GM21528 (cell line): ENCODE measurements at regions not wholly inside any gene's neighbourhood (a gene's known extent, or its start where the extent isn't known, plus 50 kb on each side); places are given as distances from the start of the nearest gene placed in this dataset.
"Not testable (repeated sequence)": the region's sequence is repeated elsewhere in the genome, so short reads cannot be mapped to it uniquely, and the experiment has no call there.

Experiments
- ATAC-seq: cut with Tn5 transposase; IDR thresholded peaks from one replicate; pipeline ENCODE4 v1.9.1; 2021; ENCODE audit warnings: mild to moderate bottlenecking, moderate library complexity; ENCODE audit not compliant: unreplicated experiment, low FRiP score

- ATAC-seq: no peak
These were observed 200.9 kb upstream of the DIAPH2 start for GRCh38 chrX:96483647-96484160.

GRCh38 chrX:96486687-96487086 lies 198.0 kb upstream of the DIAPH2 start:
- not testable (repeated sequence) for ATAC-seq

GRCh38 chrX:96502507-96502906 lies 182.1 kb upstream of the DIAPH2 start:
- no peak for ATAC-seq

- not testable (repeated sequence) for ATAC-seq
These were observed 155.3 kb upstream of the DIAPH2 start for GRCh38 chrX:96529386-96529785.

GRCh38 chrX:96538104-96538725 lies 146.4 kb upstream of the DIAPH2 start:
- no peak for ATAC-seq

GRCh38 chrX:96540111-96540631 lies 144.5 kb upstream of the DIAPH2 start:
- no peak for ATAC-seq

- not testable (repeated sequence) for ATAC-seq
These were observed 138.4 kb upstream of the DIAPH2 start for GRCh38 chrX:96546281-96546680.

GRCh38 chrX:96551322-96551872 lies 133.2 kb upstream of the DIAPH2 start:
- ATAC-seq: no peak

GRCh38 chrX:96556886-96557285 lies 127.8 kb upstream of the DIAPH2 start:
- ATAC-seq: no peak

- ATAC-seq: not testable (repeated sequence)
These were observed 123.5 kb upstream of the DIAPH2 start for GRCh38 chrX:96561129-96561528.

GRCh38 chrX:96563646-96564045 lies 121.0 kb upstream of the DIAPH2 start:
- no peak for ATAC-seq

- ATAC-seq: no peak
These were observed 120.0 kb upstream of the DIAPH2 start for GRCh38 chrX:96564595-96564994.

GRCh38 chrX:96566878-96567277 lies 117.8 kb upstream of the DIAPH2 start:
- ATAC-seq: no peak

- ATAC-seq: no peak
These were observed 116.6 kb upstream of the DIAPH2 start for GRCh38 chrX:96568071-96568470.

- no peak for ATAC-seq
These were observed 115.6 kb upstream of the DIAPH2 start for GRCh38 chrX:96569034-96569433.

- ATAC-seq: no peak
These were observed 109.6 kb upstream of the DIAPH2 start for GRCh38 chrX:96575011-96575410.

GRCh38 chrX:96576368-96576767 lies 108.3 kb upstream of the DIAPH2 start:
- no peak for ATAC-seq

- no peak for ATAC-seq
These were observed 105.9 kb upstream of the DIAPH2 start for GRCh38 chrX:96578781-96579180.

GRCh38 chrX:96579252-96579651 lies 105.4 kb upstream of the DIAPH2 start:
- no peak for ATAC-seq

GRCh38 chrX:96590403-96590802 lies 94.2 kb upstream of the DIAPH2 start:
- no peak for ATAC-seq

GRCh38 chrX:96591421-96591820 lies 93.2 kb upstream of the DIAPH2 start:
- ATAC-seq: no peak

GRCh38 chrX:96597847-96598246 lies 86.8 kb upstream of the DIAPH2 start:
- ATAC-seq: not testable (repeated sequence)
